Activated naive CD4-positive, alpha-beta T cell treated with anti-CD3 and anti-CD28 coated beads, Interleukin-2, amount 50 U/mL, for 24 hours (primary cell): ENCODE measurements at regions not wholly inside any gene's neighbourhood (a gene's known extent, or its start where the extent isn't known, plus 50 kb on each side); places are given as distances from the start of the nearest gene placed in this dataset.
"Not testable (repeated sequence)": the region's sequence is repeated elsewhere in the genome, so short reads cannot be mapped to it uniquely, and the experiment has no call there.

ENCODE experiments used
- H3K27ac Mint-ChIP-seq: one replicate; pipeline ENCODE4 v1.8.0; 2021; ENCODE audit warnings: mild to moderate bottlenecking, mixed read lengths
- H3K27me3 Mint-ChIP-seq: one replicate; pipeline ENCODE4 v1.8.0; 2021; ENCODE audit warnings: mixed read lengths
- H3K36me3 Mint-ChIP-seq: one replicate; pipeline ENCODE4 v1.8.0; 2021; ENCODE audit warnings: mixed read lengths
- H3K4me1 Mint-ChIP-seq: one replicate; pipeline ENCODE4 v1.8.0; 2021; ENCODE audit warnings: mixed read lengths
- H3K4me3 Mint-ChIP-seq: one replicate; pipeline ENCODE4 v1.8.0; 2021; ENCODE audit warnings: mild to moderate bottlenecking, mixed read lengths
- H3K9me3 Mint-ChIP-seq: one replicate; pipeline ENCODE4 v1.8.0; 2021; ENCODE audit warnings: mixed read lengths

GRCh38 chr6:22349051-22349450 is 52.2 kb upstream of the PRL start:
- H3K4me3 Mint-ChIP-seq, result no peak overlapping the region
- no peaks in the 10 kb centered on the region for H3K4me1 Mint-ChIP-seq
- peaks cover 5% of the 10 kb centered on the region for H3K9me3 Mint-ChIP-seq
- H3K36me3 Mint-ChIP-seq, result no peaks in the 10 kb centered on the region
- H3K27ac Mint-ChIP-seq, result no peak overlapping the region
- H3K27me3 Mint-ChIP-seq, result no peaks in the 10 kb centered on the region

GRCh38 chr6:22349528-22349927 is 52.7 kb upstream of the PRL start:
- H3K27ac Mint-ChIP-seq, result no peak overlapping the region

GRCh38 chr6:22350109-22350508 is 53.3 kb upstream of the PRL start:
- peaks cover 5% of the 10 kb centered on the region for H3K9me3 Mint-ChIP-seq
- no peaks in the 10 kb centered on the region for H3K4me1 Mint-ChIP-seq
- no peak overlapping the region for H3K4me3 Mint-ChIP-seq
- no peaks in the 10 kb centered on the region for H3K27me3 Mint-ChIP-seq
- no peak overlapping the region for H3K27ac Mint-ChIP-seq
- no peaks in the 10 kb centered on the region for H3K36me3 Mint-ChIP-seq

More at GRCh38 chr6:22349528-22349927, 52.7 kb upstream of the PRL start:
- Mint-ChIP-seq H3K4me3 (no peak overlapping the region), H3K36me3 (no peaks in the 10 kb centered on the region), H3K27me3 (no peaks in the 10 kb centered on the region), H3K4me1 (no peaks in the 10 kb centered on the region), H3K9me3 (peaks cover 5% of the 10 kb centered on the region)

- Mint-ChIP-seq H3K27me3 (no peaks in the 10 kb centered on the region), H3K9me3 (peaks cover 5% of the 10 kb centered on the region), H3K36me3 (no peaks in the 10 kb centered on the region), H3K4me1 (no peaks in the 10 kb centered on the region), H3K27ac (no peak overlapping the region), H3K4me3 (no peak overlapping the region)
Observed at GRCh38 chr6:22353101-22353500, 56.3 kb upstream of the PRL start.

GRCh38 chr6:22356362-22356940 is 59.6 kb upstream of the PRL start:
- Mint-ChIP-seq H3K27me3 (no peaks in the 10 kb centered on the region), H3K9me3 (peaks cover 5% of the 10 kb centered on the region), H3K4me3 (no peak overlapping the region), H3K27ac (no peak overlapping the region), H3K36me3 (no peaks in the 10 kb centered on the region), H3K4me1 (no peaks in the 10 kb centered on the region)

GRCh38 chr6:22357724-22358189 is 60.9 kb upstream of the PRL start:
- H3K27me3 Mint-ChIP-seq, result no peaks in the 10 kb centered on the region
- no peak overlapping the region for H3K27ac Mint-ChIP-seq
- H3K9me3 Mint-ChIP-seq, result no peaks in the 10 kb centered on the region
- no peaks in the 10 kb centered on the region for H3K4me1 Mint-ChIP-seq
- H3K36me3 Mint-ChIP-seq, result no peaks in the 10 kb centered on the region
- H3K4me3 Mint-ChIP-seq, result no peak overlapping the region

- Mint-ChIP-seq H3K27me3 (no peaks in the 10 kb centered on the region), H3K9me3 (no peaks in the 10 kb centered on the region), H3K36me3 (no peaks in the 10 kb centered on the region), H3K27ac (no peak overlapping the region), H3K4me1 (no peaks in the 10 kb centered on the region), H3K4me3 (no peak overlapping the region)
Observed at GRCh38 chr6:22361576-22361975, 64.7 kb upstream of the PRL start.

- no peaks in the 10 kb centered on the region for H3K9me3 Mint-ChIP-seq
- H3K4me1 Mint-ChIP-seq, result no peaks in the 10 kb centered on the region
- H3K4me3 Mint-ChIP-seq, result no peak overlapping the region
- no peaks in the 10 kb centered on the region for H3K36me3 Mint-ChIP-seq
- no peaks in the 10 kb centered on the region for H3K27me3 Mint-ChIP-seq
- H3K27ac Mint-ChIP-seq, result no peak overlapping the region
Observed at GRCh38 chr6:22362361-22362760, 65.5 kb upstream of the PRL start.

- Mint-ChIP-seq H3K9me3 (no peaks in the 10 kb centered on the region), H3K4me3 (no peak overlapping the region), H3K36me3 (no peaks in the 10 kb centered on the region), H3K4me1 (no peaks in the 10 kb centered on the region), H3K27me3 (no peaks in the 10 kb centered on the region), H3K27ac (no peak overlapping the region)
Observed at GRCh38 chr6:22363166-22363713, 66.4 kb upstream of the PRL start.

- Mint-ChIP-seq H3K27ac (no peak overlapping the region), H3K27me3 (no peaks in the 10 kb centered on the region), H3K9me3 (no peaks in the 10 kb centered on the region), H3K4me1 (no peaks in the 10 kb centered on the region), H3K4me3 (no peak overlapping the region), H3K36me3 (no peaks in the 10 kb centered on the region)
Observed at GRCh38 chr6:22363714-22364239, 66.9 kb upstream of the PRL start.

- H3K4me1 Mint-ChIP-seq, result no peaks in the 10 kb centered on the region
- H3K4me3 Mint-ChIP-seq, result no peak overlapping the region
- H3K36me3 Mint-ChIP-seq, result no peaks in the 10 kb centered on the region
- no peaks in the 10 kb centered on the region for H3K27me3 Mint-ChIP-seq
- H3K9me3 Mint-ChIP-seq, result no peaks in the 10 kb centered on the region
- no peak overlapping the region for H3K27ac Mint-ChIP-seq
Observed at GRCh38 chr6:22364306-22364705, 67.5 kb upstream of the PRL start.

- Mint-ChIP-seq H3K27me3 (no peaks in the 10 kb centered on the region), H3K36me3 (no peaks in the 10 kb centered on the region), H3K27ac (no peak overlapping the region), H3K4me3 (no peak overlapping the region), H3K9me3 (no peaks in the 10 kb centered on the region), H3K4me1 (no peaks in the 10 kb centered on the region)
Observed at GRCh38 chr6:22366214-22366613, 69.4 kb upstream of the PRL start.

- peaks cover 5% of the 10 kb centered on the region for H3K9me3 Mint-ChIP-seq
- H3K4me3 Mint-ChIP-seq, result no peak overlapping the region
- no peak overlapping the region for H3K27ac Mint-ChIP-seq
- no peaks in the 10 kb centered on the region for H3K36me3 Mint-ChIP-seq
- no peaks in the 10 kb centered on the region for H3K4me1 Mint-ChIP-seq
- no peaks in the 10 kb centered on the region for H3K27me3 Mint-ChIP-seq
Observed at GRCh38 chr6:22367346-22367745, 70.5 kb upstream of the PRL start.

GRCh38 chr6:22368794-22369193 is 72.0 kb upstream of the PRL start:
- H3K4me3 Mint-ChIP-seq, result no peak overlapping the region
- no peaks in the 10 kb centered on the region for H3K27me3 Mint-ChIP-seq
- H3K36me3 Mint-ChIP-seq, result no peaks in the 10 kb centered on the region
- no peaks in the 10 kb centered on the region for H3K4me1 Mint-ChIP-seq
- H3K9me3 Mint-ChIP-seq, result peaks cover 5% of the 10 kb centered on the region
- H3K27ac Mint-ChIP-seq, result no peak overlapping the region

- no peaks in the 10 kb centered on the region for H3K27me3 Mint-ChIP-seq
- peaks cover 5% of the 10 kb centered on the region for H3K9me3 Mint-ChIP-seq
- no peak overlapping the region for H3K4me3 Mint-ChIP-seq
- H3K4me1 Mint-ChIP-seq, result no peaks in the 10 kb centered on the region
- no peaks in the 10 kb centered on the region for H3K36me3 Mint-ChIP-seq
- H3K27ac Mint-ChIP-seq, result no peak overlapping the region
Observed at GRCh38 chr6:22372922-22373321, 76.1 kb upstream of the PRL start.

GRCh38 chr6:22374950-22375349 is 78.1 kb upstream of the PRL start:
- H3K27me3 Mint-ChIP-seq, H3K4me3 Mint-ChIP-seq, H3K9me3 Mint-ChIP-seq, H3K36me3 Mint-ChIP-seq, H3K27ac Mint-ChIP-seq, H3K4me1 Mint-ChIP-seq: not testable (repeated sequence)

- not testable (repeated sequence) for H3K36me3 Mint-ChIP-seq, H3K27me3 Mint-ChIP-seq, H3K4me1 Mint-ChIP-seq, H3K4me3 Mint-ChIP-seq, H3K27ac Mint-ChIP-seq, H3K9me3 Mint-ChIP-seq
Observed at GRCh38 chr6:22376293-22376692, 79.5 kb upstream of the PRL start.
